Limb (tissue), 2 donors: ENCODE measurements at regions not wholly inside any gene's neighbourhood (a gene's known extent, or its start where the extent isn't known, plus 50 kb on each side); places are given as distances from the start of the nearest gene placed in this dataset.
"Not testable (repeated sequence)": the region's sequence is repeated elsewhere in the genome, so short reads cannot be mapped to it uniquely, and the experiment has no call there.

Source experiments
- DNase-seq, 2 donors: peaks; one replicate each; pipeline ENCODE4 v3.0.0-alpha.2; 2016; ENCODE audit errors: extremely low spot score in 2 of 2

- peak; percentile 48 to 59 for DNase-seq
Observed at GRCh38 chr2:7377916-7378569, 460.8 kb downstream of the RNF144A start.

GRCh38 chr2:7378591-7378990 is 461.4 kb downstream of the RNF144A start:
- DNase-seq: no peak

- no peak for DNase-seq
Observed at GRCh38 chr2:7379799-7380198, 462.6 kb downstream of the RNF144A start.

GRCh38 chr2:7384773-7385349 is 467.6 kb downstream of the RNF144A start:
- DNase-seq: no peak

- not testable (repeated sequence) for DNase-seq
Observed at GRCh38 chr2:7390311-7390710, 473.1 kb downstream of the RNF144A start.

GRCh38 chr2:7392076-7392787 is 475.0 kb downstream of the RNF144A start:
- DNase-seq: no peak

GRCh38 chr2:7394195-7394594 is 477.0 kb downstream of the RNF144A start:
- no peak for DNase-seq

GRCh38 chr2:7400628-7401027 is 483.4 kb downstream of the RNF144A start:
- DNase-seq: no peak

GRCh38 chr2:7403092-7403775 is 486.0 kb downstream of the RNF144A start:
- no peak for DNase-seq

- no peak for DNase-seq
Observed at GRCh38 chr2:7405861-7406715, 488.9 kb downstream of the RNF144A start.

- no peak for DNase-seq
Observed at GRCh38 chr2:7407001-7407400, 489.8 kb downstream of the RNF144A start.

- no peak for DNase-seq
Observed at GRCh38 chr2:7407906-7408680, 490.9 kb downstream of the RNF144A start.

GRCh38 chr2:7411691-7412090 is 494.5 kb downstream of the RNF144A start:
- no peak for DNase-seq

GRCh38 chr2:7417845-7418742 is 500.9 kb downstream of the RNF144A start:
- DNase-seq: no peak

- no peak for DNase-seq
Observed at GRCh38 chr2:7419186-7419585, 502.0 kb downstream of the RNF144A start.

- no peak for DNase-seq
Observed at GRCh38 chr2:7419814-7420311, 502.7 kb downstream of the RNF144A start.

- no peak for DNase-seq
Observed at GRCh38 chr2:7420530-7420929, 503.3 kb downstream of the RNF144A start.

GRCh38 chr2:7424481-7424880 is 507.3 kb downstream of the RNF144A start:
- no peak for DNase-seq
